Sigmoid colon (tissue), 6 donors: ENCODE measurements at regions not wholly inside any gene's neighbourhood (a gene's known extent, or its start where the extent isn't known, plus 50 kb on each side); places are given as distances from the start of the nearest gene placed in this dataset.

Experiments used
- DNase-seq: peaks from one replicate; pipeline ENCODE4 v3.0.0-alpha.2; 2019
- H3K27ac ChIP-seq, 4 donors: fragments of 200-600 bp; sonication (generic); one replicate each; pipeline ENCODE4 v1.5.1; 2016 to 2019; ENCODE audit warnings: mild to moderate bottlenecking in 1 of 4
- H3K27me3 ChIP-seq, 3 donors: fragments of 200-600 bp; sonication (generic); one replicate each; pipeline ENCODE4 v1.5.1; 2019; ENCODE audit warnings: mild to moderate bottlenecking in 1 of 3
- H3K36me3 ChIP-seq, 4 donors: fragments of 200-600 bp; sonication (generic); one replicate each; pipeline ENCODE4 v1.5.1; 2016 to 2019
- H3K4me1 ChIP-seq, 4 donors: fragments of 200-600 bp; sonication (generic); one replicate each; pipeline ENCODE4 v1.5.1; 2017 to 2019
- H3K4me3 ChIP-seq, 4 donors: fragments of 200-600 bp; sonication (generic); one replicate each; pipeline ENCODE4 v1.5.1; 2017 to 2019; ENCODE audit warnings: mild to moderate bottlenecking in 2 of 4, moderate library complexity in 1 of 4
- H3K9me3 ChIP-seq, 4 donors: fragments of 200-600 bp in 3 of 4; sonication (generic) in 3 of 4; one replicate each; pipeline versions ENCODE4 v1.5.1 to v1.6.1; 2013 to 2019
- EP300 ChIP-seq, 4 donors: sonication (generic); formaldehyde crosslinking; IDR thresholded peaks; one replicate each; pipeline ENCODE4 v1.6.1; 2017; ENCODE audit warnings: antibody characterized with exemption in 4 of 4
- POLR2A ChIP-seq, 2 donors: fragments of 450-650 bp; IDR thresholded peaks; one replicate each; pipeline ENCODE4 v1.6.1; 2016; ENCODE audit warnings: antibody characterized with exemption in 2 of 2, mild to moderate bottlenecking in 2 of 2, moderate library complexity in 2 of 2
- POLR2AphosphoS5 ChIP-seq, 4 donors: sonication (generic); formaldehyde crosslinking; IDR thresholded peaks; one replicate each; pipeline ENCODE4 v1.6.1; 2017; ENCODE audit warnings: antibody characterized with exemption in 4 of 4
- WGBS, 2 donors: extraction: QIAGEN DNeasy Blood & Tissue Kit; methylation state at CpG; one replicate each; pipeline ENCODE4 v1.1.7; 2013; 5-methylcytosine and 5-hydroxymethylcytosine counted together
- intact Hi-C: fragments of 100-400 bp; cut with DNase I; formaldehyde crosslinking; loops from one replicate; pipeline ENCODE4 v1.15.1; 2023
- TF ChIP-seq, protein P1 (sequence below), 4 experiments: fragments of 450-650 bp in 3 of 4; fragments of 200-600 bp in 1 of 4; IDR thresholded peaks; one replicate each; pipeline ENCODE4 v1.5.1; 2016 to 2019; ENCODE audit warnings: antibody characterized with exemption in 4 of 4, mild to moderate bottlenecking in 3 of 4, moderate library complexity in 2 of 4
- donor health status: healthy with polysubstance abuse.
- donor health status: healthy.

- no peaks in the 10 kb centered on the region for H3K36me3 ChIP-seq
- H3K27me3 ChIP-seq = no peaks in the 10 kb centered on the region
- no peak for TF ChIP-seq POLR2A (IDR thresholded peaks at IDR 0.05)
- no peak for TF ChIP-seq POLR2AphosphoS5 (IDR thresholded peaks at IDR 0.05)
- no peak for TF ChIP-seq EP300 (IDR thresholded peaks at IDR 0.05)
- TF ChIP-seq, protein P1, sequence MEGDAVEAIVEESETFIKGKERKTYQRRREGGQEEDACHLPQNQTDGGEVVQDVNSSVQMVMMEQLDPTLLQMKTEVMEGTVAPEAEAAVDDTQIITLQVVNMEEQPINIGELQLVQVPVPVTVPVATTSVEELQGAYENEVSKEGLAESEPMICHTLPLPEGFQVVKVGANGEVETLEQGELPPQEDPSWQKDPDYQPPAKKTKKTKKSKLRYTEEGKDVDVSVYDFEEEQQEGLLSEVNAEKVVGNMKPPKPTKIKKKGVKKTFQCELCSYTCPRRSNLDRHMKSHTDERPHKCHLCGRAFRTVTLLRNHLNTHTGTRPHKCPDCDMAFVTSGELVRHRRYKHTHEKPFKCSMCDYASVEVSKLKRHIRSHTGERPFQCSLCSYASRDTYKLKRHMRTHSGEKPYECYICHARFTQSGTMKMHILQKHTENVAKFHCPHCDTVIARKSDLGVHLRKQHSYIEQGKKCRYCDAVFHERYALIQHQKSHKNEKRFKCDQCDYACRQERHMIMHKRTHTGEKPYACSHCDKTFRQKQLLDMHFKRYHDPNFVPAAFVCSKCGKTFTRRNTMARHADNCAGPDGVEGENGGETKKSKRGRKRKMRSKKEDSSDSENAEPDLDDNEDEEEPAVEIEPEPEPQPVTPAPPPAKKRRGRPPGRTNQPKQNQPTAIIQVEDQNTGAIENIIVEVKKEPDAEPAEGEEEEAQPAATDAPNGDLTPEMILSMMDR (IDR thresholded peaks at IDR 0.05) = no peak
- no peak overlapping the region for H3K4me3 ChIP-seq
- no peak for DNase-seq
- 41 to 50% methylated on average over 7 of the region's 7 CpGs for WGBS, 2 donors
- intact Hi-C loops = no loop called here
- no peaks in the 10 kb centered on the region for H3K9me3 ChIP-seq
- H3K4me1 ChIP-seq = peaks cover 0 to 18% (median 3%) of the 10 kb centered on the region in 4 donors
- no peak overlapping the region for H3K27ac ChIP-seq
Observed at GRCh38 chr1:112040891-112041740, 51.6 kb upstream of the KCND3 start.

- peaks cover 0 to 18% (median 3%) of the 10 kb centered on the region in 4 donors for H3K4me1 ChIP-seq
- TF ChIP-seq, protein P1 (IDR thresholded peaks at IDR 0.05) = no peak
- no peak for TF ChIP-seq POLR2AphosphoS5 (IDR thresholded peaks at IDR 0.05)
- no peak for TF ChIP-seq EP300 (IDR thresholded peaks at IDR 0.05)
- no peak for TF ChIP-seq POLR2A (IDR thresholded peaks at IDR 0.05)
- intact Hi-C loops = no loop called here
- H3K27me3 ChIP-seq = no peaks in the 10 kb centered on the region
- no peaks in the 10 kb centered on the region for H3K9me3 ChIP-seq
- H3K36me3 ChIP-seq = no peaks in the 10 kb centered on the region
- no peak overlapping the region for H3K4me3 ChIP-seq
- H3K27ac ChIP-seq = no peak overlapping the region
- DNase-seq = no peak
Observed at GRCh38 chr1:112043901-112044300, 54.4 kb upstream of the KCND3 start.

DNA sequence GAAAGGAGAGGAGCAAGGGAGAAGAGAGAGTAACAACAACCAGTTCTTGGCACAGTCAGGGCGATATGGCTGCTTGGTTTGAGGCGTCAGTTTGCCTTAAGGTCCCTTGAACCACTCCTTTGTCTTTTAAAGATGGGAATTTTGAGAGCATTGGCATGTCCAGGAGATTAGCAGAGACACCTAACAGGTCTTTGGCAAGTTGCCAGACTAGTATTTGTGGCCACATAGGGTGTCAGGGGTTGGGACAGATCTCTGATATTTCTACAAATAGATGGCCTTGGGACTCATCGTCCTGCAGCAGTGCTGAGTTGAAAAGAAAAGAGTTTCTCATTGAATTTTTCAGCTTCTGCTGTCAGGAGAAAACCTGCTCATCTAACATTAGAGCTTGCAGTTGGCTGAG lies 55.3 kb upstream of the KCND3 start:
- H3K27me3 ChIP-seq = no peaks in the 10 kb centered on the region
- 64 to 81% methylated on average over 3 of the region's 3 CpGs for WGBS, 2 donors
- intact Hi-C loops = no loop called here
- TF ChIP-seq EP300 (IDR thresholded peaks at IDR 0.05) = no peak
- TF ChIP-seq, protein P1 (IDR thresholded peaks at IDR 0.05) = no peak
- TF ChIP-seq POLR2AphosphoS5 (IDR thresholded peaks at IDR 0.05) = no peak
- TF ChIP-seq POLR2A (IDR thresholded peaks at IDR 0.05) = no peak
- H3K4me3 ChIP-seq = no peak overlapping the region
- H3K9me3 ChIP-seq = no peaks in the 10 kb centered on the region
- no peaks in the 10 kb centered on the region for H3K36me3 ChIP-seq
- DNase-seq = no peak
- H3K27ac ChIP-seq = no peak overlapping the region
- H3K4me1 ChIP-seq = peaks cover 0 to 18% (median 3%) of the 10 kb centered on the region in 4 donors

GRCh38 chr1:112046630-112047029 lies 57.2 kb upstream of the KCND3 start:
- DNase-seq = no peak
- intact Hi-C loops = no loop called here
- TF ChIP-seq, protein P1 (IDR thresholded peaks at IDR 0.05) = no peak
- TF ChIP-seq POLR2A (IDR thresholded peaks at IDR 0.05) (no peak), EP300 (IDR thresholded peaks at IDR 0.05) (no peak), POLR2AphosphoS5 (IDR thresholded peaks at IDR 0.05) (no peak)
- Histone ChIP-seq H3K9me3 (no peaks in the 10 kb centered on the region), H3K36me3 (no peaks in the 10 kb centered on the region), H3K4me3 (no peak overlapping the region), H3K4me1 (peaks cover 0 to 8% (median 3%) of the 10 kb centered on the region in 4 donors), H3K27me3 (no peaks in the 10 kb centered on the region), H3K27ac (no peak overlapping the region)
- 51 to 90% methylated on average over 2 of the region's 2 CpGs for WGBS, 2 donors
